PC-9 (cell line): ENCODE measurements at regions not wholly inside any gene's neighbourhood (a gene's known extent, or its start where the extent isn't known, plus 50 kb on each side); places are given as distances from the start of the nearest gene placed in this dataset.

Source experiments
- BruUV-seq: library from RNA; stranded (reverse); fragments of 400-500 nt; replicated peaks from 2 replicates; lab custom pipeline; 2021; lab: Mats Ljungman, UMichigan
- CTCF ChIA-PET: fragments of 300-600 bp; sonication (Branson Sonifier 250); formaldehyde crosslinking; loops from one replicate; lab custom pipeline; 2022; ENCODE audit warnings: antibody characterized with exemption; lab: Charles Lee
- POLR2A ChIA-PET: fragments of 300-600 bp; sonication (Branson Sonifier 250); formaldehyde crosslinking; loops from one replicate; lab custom pipeline; 2022; ENCODE audit warnings: antibody characterized with exemption; ENCODE audit not compliant: unreplicated experiment; lab: Charles Lee
- DNase-seq, 2 experiments: peaks; one replicate each; pipeline versions ENCODE4 v3.0.0 to v3.0.0-alpha.2; 2015 to 2022; ENCODE audit warnings: mixed read lengths in 1 of 2
- H2AFZ ChIP-seq: fragments of 200-600 bp; sonication (generic); 2 replicates; pipeline ENCODE4 v1.8.1; 2017; ENCODE audit warnings: antibody characterized with exemption
- H3F3A ChIP-seq: fragments of 200-600 bp; sonication (generic); 2 replicates; pipeline ENCODE4 v1.8.1; 2017; ENCODE audit warnings: antibody characterized with exemption, mild to moderate bottlenecking, low read depth; ENCODE audit not compliant: insufficient read depth
- H3K27ac ChIP-seq: fragments of 200-600 bp; sonication (generic); 2 replicates; pipeline ENCODE4 v1.6.1; 2016; ENCODE audit warnings: mixed run types
- H3K27me3 ChIP-seq: fragments of 200-600 bp; sonication (generic); 2 replicates; pipeline ENCODE4 v1.6.1; 2016; ENCODE audit warnings: low read depth, mixed run types; ENCODE audit not compliant: insufficient read depth
- H3K36me3 ChIP-seq: fragments of 200-600 bp; sonication (generic); 2 replicates; pipeline ENCODE4 v1.6.1; 2016; ENCODE audit warnings: low read depth, mixed run types
- H3K4me1 ChIP-seq: fragments of 200-600 bp; sonication (generic); replicated peaks from 2 replicates; pipeline ENCODE4 v1.6.1; 2016; ENCODE audit warnings: mixed run types; ENCODE audit not compliant: insufficient read depth
- H3K4me2 ChIP-seq: fragments of 200-600 bp; sonication (generic); 2 replicates; pipeline ENCODE4 v1.6.1; 2017; ENCODE audit warnings: mixed run types
- H3K4me3 ChIP-seq: fragments of 200-600 bp; sonication (generic); 2 replicates; pipeline ENCODE4 v1.6.1; 2016; ENCODE audit warnings: mixed run types
- H3K79me2 ChIP-seq: fragments of 200-600 bp; sonication (generic); 2 replicates; pipeline ENCODE4 v1.6.1; 2017; ENCODE audit warnings: low read depth, mixed run types
- H3K9me2 ChIP-seq: fragments of 200-600 bp; sonication (generic); 2 replicates; pipeline ENCODE4 v1.8.1; 2017; ENCODE audit warnings: mild to moderate bottlenecking; ENCODE audit not compliant: insufficient read depth
- H3K9me3 ChIP-seq: fragments of 200-600 bp; sonication (generic); 2 replicates; pipeline ENCODE4 v1.8.1; 2016; ENCODE audit warnings: low read depth; ENCODE audit not compliant: insufficient read depth
- H4K20me1 ChIP-seq: fragments of 200-600 bp; sonication (generic); 2 replicates; pipeline ENCODE4 v1.8.1; 2017; ENCODE audit not compliant: insufficient read depth
- CTCF ChIP-seq: fragments of 200-600 bp; sonication (generic); conservative IDR thresholded peaks from 2 replicates; pipeline ENCODE4 v1.6.1; 2017; ENCODE audit warnings: mixed run types, antibody characterized with exemption, mild to moderate bottlenecking, moderate library complexity
- EZH2 ChIP-seq: fragments of 200-600 bp; sonication (generic); IDR thresholded peaks from 2 replicates; pipeline ENCODE4 v1.8.0; 2017; ENCODE audit warnings: antibody characterized with exemption, low read depth
- intact Hi-C: fragments of 100-400 bp; cut with micrococcal nuclease; formaldehyde crosslinking; loops from one replicate; pipeline ENCODE4 v1.10.0; 2022; ENCODE audit not compliant: unreplicated experiment

DNA sequence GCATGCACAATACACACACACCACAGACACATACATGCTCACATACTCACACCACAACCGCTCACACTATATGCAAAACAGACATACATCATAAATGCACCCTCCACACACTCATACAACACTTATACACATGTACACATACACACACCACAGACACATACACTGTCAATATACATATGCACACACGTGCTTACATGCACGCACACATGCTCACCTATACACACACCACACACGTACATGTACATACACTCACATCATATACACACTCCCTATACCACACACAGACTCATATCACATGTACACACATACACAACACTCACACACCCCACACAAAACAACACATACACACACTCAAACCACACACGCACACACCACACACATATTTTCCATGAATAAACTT lies 885.3 kb downstream of the TBC1D22A start:
- Histone ChIP-seq H3K9me3 (no peaks in the 10 kb centered on the region), H3K27me3 (no peaks in the 10 kb centered on the region), H3F3A (no peaks in the 10 kb centered on the region), H3K4me2 (no peak overlapping the region), H3K79me2 (no peaks in the 10 kb centered on the region), H2AFZ (no peak overlapping the region), H3K9me2 (no peaks in the 10 kb centered on the region), H4K20me1 (peaks cover 8% of the 10 kb centered on the region; the same call in 1 of the 2 replicates), H3K4me3 (no peak overlapping the region), H3K27ac (no peak overlapping the region), H3K36me3 (no peaks in the 10 kb centered on the region; the same call in 1 of the 2 replicates), H3K4me1 (no peaks in the 10 kb centered on the region)
- no TSS peak for BruUV-seq
- ChIA-PET CTCF (no interaction called here), POLR2A (no interaction called here)
- no peak for TF ChIP-seq CTCF
- no peak for TF ChIP-seq EZH2
- DNase-seq, result no peak
- intact Hi-C loops, result no loop called here

DNA sequence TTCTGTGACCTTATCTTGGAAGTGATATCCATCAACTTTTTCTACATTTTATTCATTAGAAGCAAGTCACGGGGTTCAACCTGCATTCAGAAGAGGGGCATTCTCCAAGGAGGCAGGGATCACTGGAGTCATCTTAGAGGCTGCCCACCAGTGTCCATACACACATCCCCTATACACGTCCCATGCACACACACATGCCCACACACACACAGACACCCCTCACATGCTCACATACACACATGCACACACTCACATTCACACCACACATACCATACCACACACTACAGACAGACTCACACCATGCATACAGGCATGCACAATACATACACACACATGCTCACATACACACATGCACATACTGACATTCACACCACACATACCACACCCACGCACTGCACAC lies 884.7 kb downstream of the TBC1D22A start:
- no peaks in the 10 kb centered on the region for H3F3A ChIP-seq
- H3K79me2 ChIP-seq, result no peaks in the 10 kb centered on the region
- no peak overlapping the region for H3K4me2 ChIP-seq
- H3K4me1 ChIP-seq, result no peaks in the 10 kb centered on the region
- peaks cover 8% of the 10 kb centered on the region; the same call in 1 of the 2 replicates for H4K20me1 ChIP-seq
- TF ChIP-seq EZH2, result no peak
- BruUV-seq, result no TSS peak
- no peaks in the 10 kb centered on the region for H3K9me3 ChIP-seq
- no peak overlapping the region for H2AFZ ChIP-seq
- no peaks in the 10 kb centered on the region for H3K9me2 ChIP-seq
- intact Hi-C loops, result no loop called here
- DNase-seq, result no peak
- no peaks in the 10 kb centered on the region; the same call in 1 of the 2 replicates for H3K36me3 ChIP-seq
- ChIA-PET POLR2A (no interaction called here), CTCF (no interaction called here)
- H3K27me3 ChIP-seq, result no peaks in the 10 kb centered on the region
- no peak overlapping the region for H3K4me3 ChIP-seq
- H3K27ac ChIP-seq, result no peak overlapping the region

DNA sequence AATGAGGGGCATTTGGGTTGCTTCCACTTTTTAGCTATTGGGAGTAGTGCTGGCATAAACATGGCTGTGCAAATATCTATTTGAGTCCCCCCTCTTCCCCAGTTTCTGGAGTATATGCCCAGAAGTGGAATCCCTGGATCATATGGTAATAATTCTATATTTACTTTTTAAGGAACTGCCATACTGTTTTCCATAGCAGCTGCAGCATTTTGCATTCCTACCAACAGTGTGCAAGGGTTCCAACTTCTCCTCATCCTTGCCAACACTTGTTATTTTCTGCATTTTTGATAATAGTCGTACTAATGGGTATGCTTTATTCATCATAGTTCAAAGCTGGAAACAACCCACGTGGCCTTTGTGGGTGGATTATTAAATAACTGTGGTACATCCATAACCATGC lies 883.5 kb downstream of the TBC1D22A start:
- Histone ChIP-seq H3K9me3 (no peaks in the 10 kb centered on the region), H3F3A (no peaks in the 10 kb centered on the region), H3K27ac (no peak overlapping the region), H3K9me2 (no peaks in the 10 kb centered on the region), H3K4me3 (no peak overlapping the region), H3K4me1 (no peaks in the 10 kb centered on the region), H3K36me3 (no peaks in the 10 kb centered on the region; the same call in 1 of the 2 replicates), H2AFZ (no peak overlapping the region), H3K79me2 (no peaks in the 10 kb centered on the region), H3K4me2 (no peak overlapping the region), H4K20me1 (peaks cover 8% of the 10 kb centered on the region; the same call in 1 of the 2 replicates), H3K27me3 (no peaks in the 10 kb centered on the region)
- POLR2A ChIA-PET, result interaction anchor here (0.6 kb wide), 1 partner anchor 246 kb away, joined by 3 read pairs; no protein-coding TSS in a partner anchor
- DNase-seq, result no peak
- no peak for TF ChIP-seq CTCF
- no peak for TF ChIP-seq EZH2
- CTCF ChIA-PET, result no interaction called here
- no TSS peak for BruUV-seq
- intact Hi-C loops, result no loop called here

DNA sequence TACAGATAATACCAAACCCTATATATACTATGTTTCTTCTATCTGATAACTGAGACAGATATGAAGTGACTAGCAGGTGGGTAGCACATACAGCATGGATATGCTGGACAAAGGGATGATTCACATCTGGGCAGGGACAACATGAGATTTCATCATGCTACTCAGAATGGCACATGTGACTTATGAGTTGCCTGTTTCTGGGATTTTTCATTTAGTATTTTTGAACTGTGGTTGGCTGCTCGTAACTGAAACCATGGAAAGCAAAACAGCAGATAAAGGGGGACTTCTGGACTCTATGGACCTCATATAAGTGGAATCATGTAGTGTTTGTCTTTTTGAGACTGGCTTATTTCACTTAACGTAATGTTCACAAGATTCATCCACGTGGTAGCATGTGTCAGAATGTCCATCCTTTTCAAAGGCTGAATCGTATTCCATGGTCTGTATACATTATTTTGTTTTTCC lies 883.0 kb downstream of the TBC1D22A start:
- intact Hi-C loops, result no loop called here
- Histone ChIP-seq H3K9me3 (no peaks in the 10 kb centered on the region), H4K20me1 (peaks cover 5% of the 10 kb centered on the region; the same call in 1 of the 2 replicates), H3K4me3 (no peak overlapping the region), H3F3A (no peaks in the 10 kb centered on the region), H3K9me2 (no peaks in the 10 kb centered on the region), H3K27me3 (no peaks in the 10 kb centered on the region), H3K36me3 (no peaks in the 10 kb centered on the region; the same call in 1 of the 2 replicates), H3K4me2 (no peak overlapping the region), H3K27ac (no peak overlapping the region), H2AFZ (no peak overlapping the region), H3K4me1 (no peaks in the 10 kb centered on the region), H3K79me2 (no peaks in the 10 kb centered on the region)
- ChIA-PET CTCF (no interaction called here), POLR2A (no interaction called here)
- TF ChIP-seq EZH2 (no peak), CTCF (no peak)
- no TSS peak for BruUV-seq
- DNase-seq, result no peak
